ENCODE measurements at regions not wholly inside any gene's neighbourhood (a gene's known extent, or its start where the extent isn't known, plus 50 kb on each side); places are given as distances from the start of the nearest gene placed in this dataset.
"Not testable (repeated sequence)": the region's sequence is repeated elsewhere in the genome, so short reads cannot be mapped to it uniquely, and the experiment has no call there.

- Histone ChIP-seq H3K9ac (ENCODE audit: low read depth, low read length) (no peak overlapping the region), H3K27ac (ENCODE audit: low read depth, low read length) (no peak overlapping the region), H3K9me3 (ENCODE audit: control insufficient read depth, insufficient read depth, low read length) (no peaks in the 10 kb centered on the region), H3K36me3 (ENCODE audit: control insufficient read depth, insufficient read depth, low read length) (no peaks in the 10 kb centered on the region), H3K4me3 (ENCODE audit: low read depth, low read length) (no peak overlapping the region), H3K27me3 (ENCODE audit: control insufficient read depth, insufficient read depth, low read length) (no peaks in the 10 kb centered on the region), H3K4me1 (ENCODE audit: control insufficient read depth, insufficient read depth, low read length) (no peaks in the 10 kb centered on the region)
These were observed 337.7 kb upstream of the KLF4 start for GRCh38 chr9:107827304-107827703.

- H3K27me3 ChIP-seq (ENCODE audit: control insufficient read depth, insufficient read depth, low read length); H3K4me3 ChIP-seq (ENCODE audit: low read depth, low read length); H3K9ac ChIP-seq (ENCODE audit: low read depth, low read length); H3K27ac ChIP-seq (ENCODE audit: low read depth, low read length); H3K9me3 ChIP-seq (ENCODE audit: control insufficient read depth, insufficient read depth, low read length); H3K36me3 ChIP-seq (ENCODE audit: control insufficient read depth, insufficient read depth, low read length); H3K4me1 ChIP-seq (ENCODE audit: control insufficient read depth, insufficient read depth, low read length): not testable (repeated sequence)
These were observed 337.1 kb upstream of the KLF4 start for GRCh38 chr9:107826688-107826983.

DNA sequence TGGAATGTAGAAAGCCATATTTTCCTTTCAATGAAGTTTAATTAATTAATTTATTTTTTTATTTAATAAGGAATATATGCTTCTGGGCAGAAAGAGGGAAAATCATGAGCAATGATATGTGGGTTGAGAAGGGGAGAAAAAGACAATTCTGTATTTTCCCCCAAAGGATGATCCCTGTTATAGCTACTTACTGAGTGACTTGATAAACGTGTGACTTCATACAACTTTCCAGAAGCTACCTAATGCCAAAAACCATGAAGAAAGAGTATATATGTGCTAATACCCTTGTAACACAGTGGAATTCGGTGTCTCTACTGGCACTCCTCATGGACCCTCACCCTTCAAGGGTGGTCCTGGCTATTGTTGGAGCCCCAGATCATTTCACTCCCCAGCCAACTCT is 335.0 kb upstream of the KLF4 start:
- Histone ChIP-seq H3K9ac (ENCODE audit: low read depth, low read length) (no peak overlapping the region), H3K4me3 (ENCODE audit: low read depth, low read length) (no peak overlapping the region), H3K27me3 (ENCODE audit: control insufficient read depth, insufficient read depth, low read length) (no peaks in the 10 kb centered on the region), H3K27ac (ENCODE audit: low read depth, low read length) (no peak overlapping the region), H3K36me3 (ENCODE audit: control insufficient read depth, insufficient read depth, low read length) (no peaks in the 10 kb centered on the region), H3K9me3 (ENCODE audit: control insufficient read depth, insufficient read depth, low read length) (no peaks in the 10 kb centered on the region), H3K4me1 (ENCODE audit: control insufficient read depth, insufficient read depth, low read length) (peaks cover 11% of the 10 kb centered on the region)

DNA sequence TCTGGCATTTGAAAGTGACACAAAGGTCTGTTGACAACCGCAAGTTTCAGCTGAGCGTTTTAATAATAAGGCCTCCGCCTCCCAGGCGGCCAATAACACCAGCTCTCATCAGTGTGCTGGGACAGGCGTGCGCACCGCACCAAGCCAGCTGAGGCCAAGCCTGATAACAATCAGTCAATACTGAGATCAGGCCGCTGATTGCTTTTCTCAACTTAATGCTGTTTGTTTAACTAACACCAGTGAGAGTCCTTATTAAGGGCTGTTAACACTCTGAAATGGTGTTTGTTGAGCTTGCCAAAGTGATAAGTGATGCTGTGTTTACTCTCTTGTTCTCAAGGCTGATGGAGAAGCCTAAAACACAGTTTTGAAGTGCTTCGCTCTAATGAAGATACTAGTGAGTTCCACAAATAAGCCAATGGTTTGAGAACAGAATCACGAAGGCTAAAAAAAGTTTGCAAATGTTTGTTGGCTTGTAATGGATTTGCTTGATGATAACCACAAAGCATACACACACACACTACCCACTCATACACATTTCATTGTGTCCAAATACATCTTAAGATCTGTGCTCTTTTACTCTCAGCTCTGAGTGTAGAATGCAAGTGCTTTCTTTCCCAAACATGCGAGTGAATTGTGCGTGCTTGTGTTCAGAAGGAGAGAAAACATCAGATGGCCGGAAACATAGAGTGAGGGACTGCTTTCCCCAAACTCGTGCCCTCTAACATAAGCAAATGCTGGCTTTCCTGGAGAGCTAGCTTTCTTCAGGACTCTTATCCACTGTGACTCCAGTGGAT is 330.4 kb upstream of the KLF4 start:
- Histone ChIP-seq H3K27me3 (ENCODE audit: control insufficient read depth, insufficient read depth, low read length) (no peaks in the 10 kb centered on the region), H3K4me1 (ENCODE audit: control insufficient read depth, insufficient read depth, low read length) (peaks cover 18% of the 10 kb centered on the region), H3K9ac (ENCODE audit: low read depth, low read length) (no peak overlapping the region)

GRCh38 chr9:107818503-107818829 is 328.9 kb upstream of the KLF4 start:
- not testable (repeated sequence) for H3K4me3 ChIP-seq (ENCODE audit: low read depth, low read length); H3K27me3 ChIP-seq (ENCODE audit: control insufficient read depth, insufficient read depth, low read length); H3K9me3 ChIP-seq (ENCODE audit: control insufficient read depth, insufficient read depth, low read length); H3K27ac ChIP-seq (ENCODE audit: low read depth, low read length); H3K36me3 ChIP-seq (ENCODE audit: control insufficient read depth, insufficient read depth, low read length); H3K9ac ChIP-seq (ENCODE audit: low read depth, low read length)
- H3K4me1 ChIP-seq (ENCODE audit: control insufficient read depth, insufficient read depth, low read length): peaks cover 18% of the 10 kb centered on the region

More for the DNA sequence above, 330.4 kb upstream of the KLF4 start:
- Histone ChIP-seq H3K9me3 (ENCODE audit: control insufficient read depth, insufficient read depth, low read length) (no peaks in the 10 kb centered on the region), H3K4me3 (ENCODE audit: low read depth, low read length) (no peak overlapping the region), H3K36me3 (ENCODE audit: control insufficient read depth, insufficient read depth, low read length) (no peaks in the 10 kb centered on the region), H3K27ac (ENCODE audit: low read depth, low read length) (no peak overlapping the region)

- not testable (repeated sequence) for H3K9ac ChIP-seq (ENCODE audit: low read depth, low read length); H3K27ac ChIP-seq (ENCODE audit: low read depth, low read length); H3K27me3 ChIP-seq (ENCODE audit: control insufficient read depth, insufficient read depth, low read length); H3K9me3 ChIP-seq (ENCODE audit: control insufficient read depth, insufficient read depth, low read length); H3K36me3 ChIP-seq (ENCODE audit: control insufficient read depth, insufficient read depth, low read length); H3K4me3 ChIP-seq (ENCODE audit: low read depth, low read length)
- H3K4me1 ChIP-seq (ENCODE audit: control insufficient read depth, insufficient read depth, low read length): peaks cover 18% of the 10 kb centered on the region
These were observed 328.3 kb upstream of the KLF4 start for GRCh38 chr9:107817595-107818502.

GRCh38 chr9:107816561-107817021 is 327.0 kb upstream of the KLF4 start:
- Histone ChIP-seq H3K36me3 (ENCODE audit: control insufficient read depth, insufficient read depth, low read length) (no peaks in the 10 kb centered on the region), H3K9ac (ENCODE audit: low read depth, low read length) (no peak overlapping the region), H3K9me3 (ENCODE audit: control insufficient read depth, insufficient read depth, low read length) (no peaks in the 10 kb centered on the region), H3K27me3 (ENCODE audit: control insufficient read depth, insufficient read depth, low read length) (no peaks in the 10 kb centered on the region), H3K27ac (ENCODE audit: low read depth, low read length) (no peak overlapping the region), H3K4me3 (ENCODE audit: low read depth, low read length) (no peak overlapping the region), H3K4me1 (ENCODE audit: control insufficient read depth, insufficient read depth, low read length) (peaks cover 18% of the 10 kb centered on the region)

- H3K9ac ChIP-seq (ENCODE audit: low read depth, low read length): no peak overlapping the region
- H3K27ac ChIP-seq (ENCODE audit: low read depth, low read length): no peak overlapping the region
- H3K4me3 ChIP-seq (ENCODE audit: low read depth, low read length): no peak overlapping the region
- no peaks in the 10 kb centered on the region for H3K27me3 ChIP-seq (ENCODE audit: control insufficient read depth, insufficient read depth, low read length)
- no peaks in the 10 kb centered on the region for H3K36me3 ChIP-seq (ENCODE audit: control insufficient read depth, insufficient read depth, low read length)
- H3K4me1 ChIP-seq (ENCODE audit: control insufficient read depth, insufficient read depth, low read length): peaks cover 18% of the 10 kb centered on the region
- H3K9me3 ChIP-seq (ENCODE audit: control insufficient read depth, insufficient read depth, low read length): no peaks in the 10 kb centered on the region
These were observed 326.4 kb upstream of the KLF4 start for GRCh38 chr9:107815782-107816560.

DNA sequence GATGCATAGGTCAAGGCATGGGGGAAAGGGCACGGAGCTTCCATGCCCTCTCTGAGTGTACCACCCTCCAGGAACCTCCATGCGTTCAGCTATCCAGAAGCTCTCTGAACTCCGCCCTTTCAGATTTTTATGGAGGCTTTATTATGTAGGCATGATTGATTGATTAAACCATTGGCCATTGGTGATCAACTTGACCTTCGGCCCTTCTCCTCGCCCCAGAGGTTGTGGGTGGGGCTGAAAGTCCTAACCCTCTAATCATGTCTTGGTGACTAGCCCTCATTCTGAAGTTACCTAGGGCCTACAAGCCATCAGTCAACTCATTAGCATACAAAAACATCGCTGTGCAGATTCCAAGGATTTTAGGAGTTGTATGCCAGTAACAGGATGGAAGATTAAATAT is 323.7 kb upstream of the KLF4 start:
- Histone ChIP-seq H3K27ac (ENCODE audit: low read depth, low read length) (no peak overlapping the region), H3K27me3 (ENCODE audit: control insufficient read depth, insufficient read depth, low read length) (no peaks in the 10 kb centered on the region)

DNA sequence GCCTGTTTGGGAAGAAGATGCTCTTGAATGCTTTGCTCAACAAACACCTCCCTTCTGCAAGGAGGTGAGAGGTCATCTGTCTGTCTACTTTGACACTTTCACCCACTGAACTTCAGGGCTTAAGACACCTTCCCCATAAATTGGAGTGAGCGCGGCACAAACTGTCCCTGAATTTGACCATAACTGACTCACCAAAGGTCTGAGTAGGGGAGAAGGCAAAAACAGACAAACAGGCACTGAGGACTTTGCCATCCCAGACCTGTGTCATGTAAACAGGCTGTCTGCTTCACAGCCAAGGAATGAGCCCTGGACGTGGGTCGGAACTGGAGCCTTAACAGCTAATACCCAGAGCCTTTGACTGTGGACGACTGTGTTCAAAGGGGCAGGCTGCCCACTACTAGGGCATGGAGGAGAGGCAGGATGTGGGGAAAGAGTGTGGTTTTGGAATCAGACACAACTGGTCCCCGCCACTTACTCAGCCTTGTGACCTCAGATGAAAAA is 320.9 kb upstream of the KLF4 start:
- Histone ChIP-seq H3K27ac (ENCODE audit: low read depth, low read length) (no peak overlapping the region), H3K9me3 (ENCODE audit: control insufficient read depth, insufficient read depth, low read length) (no peaks in the 10 kb centered on the region), H3K36me3 (ENCODE audit: control insufficient read depth, insufficient read depth, low read length) (no peaks in the 10 kb centered on the region), H3K4me3 (ENCODE audit: low read depth, low read length) (no peak overlapping the region), H3K27me3 (ENCODE audit: control insufficient read depth, insufficient read depth, low read length) (no peaks in the 10 kb centered on the region), H3K4me1 (ENCODE audit: control insufficient read depth, insufficient read depth, low read length) (no peaks in the 10 kb centered on the region), H3K9ac (ENCODE audit: low read depth, low read length) (no peak overlapping the region)

More for the DNA sequence above, 323.7 kb upstream of the KLF4 start:
- H3K36me3 ChIP-seq (ENCODE audit: control insufficient read depth, insufficient read depth, low read length): no peaks in the 10 kb centered on the region
- no peak overlapping the region for H3K9ac ChIP-seq (ENCODE audit: low read depth, low read length)
- H3K4me3 ChIP-seq (ENCODE audit: low read depth, low read length): no peak overlapping the region
- H3K9me3 ChIP-seq (ENCODE audit: control insufficient read depth, insufficient read depth, low read length): no peaks in the 10 kb centered on the region
- no peaks in the 10 kb centered on the region for H3K4me1 ChIP-seq (ENCODE audit: control insufficient read depth, insufficient read depth, low read length)

All from HUES48 (cell line).